ENCODE measurements at regions not wholly inside any gene's neighbourhood (a gene's known extent, or its start where the extent isn't known, plus 50 kb on each side); places are given as distances from the start of the nearest gene placed in this dataset.

GRCh38 chr9:80804873-80805272 lies 884.5 kb downstream of the TLE1 start:
- Histone ChIP-seq H3K4me3 (ENCODE audit: low read length) (no peak overlapping the region), H3K27ac (ENCODE audit: low read depth, low read length) (no peak overlapping the region), H3K4me1 (ENCODE audit: control insufficient read depth, low read length) (no peaks in the 10 kb centered on the region), H4K20me1 (ENCODE audit: control insufficient read depth, insufficient read depth, low read depth, low read length) (no peaks in the 10 kb centered on the region), H3K9me2 (replicated peaks; ENCODE audit: control insufficient read depth, low read length) (no peaks in the 10 kb centered on the region), H3K36me3 (ENCODE audit: control insufficient read depth, low read length) (no peaks in the 10 kb centered on the region), H3K9me3 (ENCODE audit: control insufficient read depth, insufficient read depth, low read length) (no peaks in the 10 kb centered on the region), H3K79me2 (ENCODE audit: control insufficient read depth, low read length) (no peaks in the 10 kb centered on the region), H3K4me2 (ENCODE audit: low read length) (no peak overlapping the region), H3K27me3 (ENCODE audit: control insufficient read depth, low read length) (no peaks in the 10 kb centered on the region), H3F3A (ENCODE audit: control insufficient read depth, insufficient read depth) (no peaks in the 10 kb centered on the region)
- TF ChIP-seq CTCF (IDR thresholded peaks at IDR 0.05; ENCODE audit: low read depth, low read length, poor library complexity, severe bottlenecking) (no peak), EZH2phosphoT487 (IDR thresholded peaks at IDR 0.05; ENCODE audit: borderline replicate concordance, low read length) (no peak)

GRCh38 chr9:80797831-80798688 lies 891.3 kb downstream of the TLE1 start:
- Histone ChIP-seq H3K4me2 (ENCODE audit: low read length) (no peak overlapping the region), H3K79me2 (ENCODE audit: control insufficient read depth, low read length) (no peaks in the 10 kb centered on the region), H4K20me1 (ENCODE audit: control insufficient read depth, insufficient read depth, low read depth, low read length) (no peaks in the 10 kb centered on the region), H3K4me1 (ENCODE audit: control insufficient read depth, low read length) (no peaks in the 10 kb centered on the region), H3K9me2 (replicated peaks; ENCODE audit: control insufficient read depth, low read length) (no peaks in the 10 kb centered on the region), H3F3A (ENCODE audit: control insufficient read depth, insufficient read depth) (no peaks in the 10 kb centered on the region), H3K4me3 (ENCODE audit: low read length) (no peak overlapping the region), H3K27me3 (ENCODE audit: control insufficient read depth, low read length) (no peaks in the 10 kb centered on the region), H3K9me3 (ENCODE audit: control insufficient read depth, insufficient read depth, low read length) (no peaks in the 10 kb centered on the region), H3K36me3 (ENCODE audit: control insufficient read depth, low read length) (no peaks in the 10 kb centered on the region), H3K27ac (ENCODE audit: low read depth, low read length) (no peak overlapping the region)
- TF ChIP-seq EZH2phosphoT487 (IDR thresholded peaks at IDR 0.05; ENCODE audit: borderline replicate concordance, low read length) (no peak), CTCF (IDR thresholded peaks at IDR 0.05; ENCODE audit: low read depth, low read length, poor library complexity, severe bottlenecking) (no peak)

GRCh38 chr9:80797101-80797829 lies 892.1 kb downstream of the TLE1 start:
- no peak overlapping the region for H3K27ac ChIP-seq (ENCODE audit: low read depth, low read length)
- H3K27me3 ChIP-seq (ENCODE audit: control insufficient read depth, low read length) = no peaks in the 10 kb centered on the region
- TF ChIP-seq CTCF (IDR thresholded peaks at IDR 0.05; ENCODE audit: low read depth, low read length, poor library complexity, severe bottlenecking) (no peak), EZH2phosphoT487 (IDR thresholded peaks at IDR 0.05; ENCODE audit: borderline replicate concordance, low read length) (no peak)
- no peaks in the 10 kb centered on the region for H3K9me3 ChIP-seq (ENCODE audit: control insufficient read depth, insufficient read depth, low read length)
- no peaks in the 10 kb centered on the region for H3F3A ChIP-seq (ENCODE audit: control insufficient read depth, insufficient read depth)
- no peaks in the 10 kb centered on the region for H3K79me2 ChIP-seq (ENCODE audit: control insufficient read depth, low read length)
- H3K4me1 ChIP-seq (ENCODE audit: control insufficient read depth, low read length) = no peaks in the 10 kb centered on the region
- H3K4me3 ChIP-seq (ENCODE audit: low read length) = no peak overlapping the region
- H3K9me2 ChIP-seq (replicated peaks; ENCODE audit: control insufficient read depth, low read length) = no peaks in the 10 kb centered on the region
- H3K36me3 ChIP-seq (ENCODE audit: control insufficient read depth, low read length) = no peaks in the 10 kb centered on the region
- no peak overlapping the region for H3K4me2 ChIP-seq (ENCODE audit: low read length)
- H4K20me1 ChIP-seq (ENCODE audit: control insufficient read depth, insufficient read depth, low read depth, low read length) = no peaks in the 10 kb centered on the region
